Peyer's patch (tissue), 4 donors: ENCODE measurements at regions not wholly inside any gene's neighbourhood (a gene's known extent, or its start where the extent isn't known, plus 50 kb on each side); places are given as distances from the start of the nearest gene placed in this dataset.

ENCODE experiments used
- CTCF ChIP-seq, 6 experiments: fragments of 450-650 bp in 4 of 6; fragments of 200-600 bp in 2 of 6; sonication (generic) in 1 of 6; IDR thresholded peaks; one replicate each; pipeline ENCODE4 v1.5.1; 2017 to 2019; ENCODE audit warnings: antibody characterized with exemption in 6 of 6, mild to moderate bottlenecking in 3 of 6, moderate library complexity in 1 of 6
- POLR2A ChIP-seq, 2 donors: fragments of 450-650 bp; IDR thresholded peaks; one replicate each; pipeline ENCODE4 v1.5.1; 2017; ENCODE audit warnings: antibody characterized with exemption in 2 of 2, mild to moderate bottlenecking in 2 of 2, moderate library complexity in 2 of 2

GRCh38 chr1:112798292-112798691, 83.2 kb upstream of the PPM1J start:
- TF ChIP-seq POLR2A (IDR thresholded peaks at IDR 0.05): no peak
- TF ChIP-seq CTCF (IDR thresholded peaks at IDR 0.05): no peak
